GM12878 (cell line): ENCODE measurements at regions not wholly inside any gene's neighbourhood (a gene's known extent, or its start where the extent isn't known, plus 50 kb on each side); places are given as distances from the start of the nearest gene placed in this dataset.

Experiments used
- ATAC-seq: fragments of 200-7000 bp; cut with Tn5 transposase; 3 replicates; pipeline ENCODE4 v1.9.1; 2020; ENCODE audit warnings: mild to moderate bottlenecking, moderate library complexity
- BruUV-seq: library from RNA; stranded (reverse); fragments of 400-500 nt; replicated peaks from 2 replicates; lab custom pipeline; 2021; lab: Mats Ljungman, UMichigan
- CTCF ChIA-PET: fragments of 300-600 bp; sonication (Branson Sonifier 250); formaldehyde crosslinking; extraction: SDS; loops from one replicate; lab custom pipeline; 2021; ENCODE audit warnings: inconsistent platforms; lab: Yijun Ruan, JAX
- POLR2A ChIA-PET: fragments of 350-600 bp; formaldehyde crosslinking; extraction: SDS; loops from one replicate; lab custom pipeline; 2021; ENCODE audit warnings: inconsistent platforms; lab: Charles Lee
- RAD21 ChIA-PET: fragments of 300-600 bp; sonication (Branson Sonifier 250); formaldehyde crosslinking; loops from one replicate; lab custom pipeline; 2023; ENCODE audit warnings: antibody characterized with exemption; ENCODE audit not compliant: unreplicated experiment; lab: Charles Lee
- SMC1A ChIA-PET: fragments of 300-600 bp; sonication (Branson Sonifier 250); formaldehyde crosslinking; loops from one replicate; lab custom pipeline; 2023; ENCODE audit not compliant: unreplicated experiment, uncharacterized antibody; lab: Charles Lee
- DNase-seq: peaks from one replicate; pipeline ENCODE4 v3.0.0-alpha.2; 2011; ENCODE audit warnings: low read depth, low spot score
- FAIRE-seq: peaks from 3 replicates; lab custom pipeline; 2011; peaks lifted over from hg19 to GRCh38; lab: Jason Lieb, UNC
- H2AFZ ChIP-seq: 2 replicates; pipeline ENCODE4 v1.6.0; 2011; ENCODE audit warnings: low read depth, low read length, control low read depth; ENCODE audit not compliant: control insufficient read depth
- H3K27ac ChIP-seq: 2 replicates; pipeline ENCODE4 v1.5.1; 2011; ENCODE audit warnings: control low read depth; ENCODE audit not compliant: control insufficient read depth, insufficient read depth
- H3K27me3 ChIP-seq, 2 experiments: replicated peaks in 1 of 2; 2 replicates each; pipeline versions ENCODE4 v1.6.0 to v1.6.1; 2011; ENCODE audit warnings: low read length in 1 of 2; ENCODE audit not compliant: control insufficient read depth in 2 of 2, insufficient read depth in 2 of 2
- H3K36me3 ChIP-seq, 2 experiments: 2 replicates each; pipeline ENCODE4 v1.5.1; 2011; ENCODE audit warnings: low read length in 1 of 2; ENCODE audit not compliant: control insufficient read depth in 2 of 2, insufficient read depth in 2 of 2
- H3K4me1 ChIP-seq: 2 replicates; pipeline ENCODE4 v1.6.1; 2011; ENCODE audit warnings: mild to moderate bottlenecking, low read length, moderate library complexity, mixed read lengths; ENCODE audit not compliant: control insufficient read depth, insufficient read depth
- H3K4me2 ChIP-seq: 2 replicates; pipeline ENCODE4 v1.6.0; 2011; ENCODE audit warnings: control low read depth; ENCODE audit not compliant: control insufficient read depth, insufficient read depth
- H3K4me3 ChIP-seq: fragments of 200-600 bp; sonication (generic); 2 replicates; pipeline ENCODE4 v1.5.1; 2016
- H3K79me2 ChIP-seq: 2 replicates; pipeline ENCODE4 v1.6.0; 2011; ENCODE audit warnings: low read length; ENCODE audit not compliant: control insufficient read depth, insufficient read depth
- H3K9ac ChIP-seq: 2 replicates; pipeline ENCODE4 v1.8.0; 2011; ENCODE audit warnings: low read length, control low read depth, mixed read lengths; ENCODE audit not compliant: control insufficient read depth, insufficient read depth
- H3K9me3 ChIP-seq: replicated peaks from 3 replicates; pipeline ENCODE4 v1.5.1; 2011; ENCODE audit warnings: mild to moderate bottlenecking, low read length; ENCODE audit not compliant: control insufficient read depth, insufficient read depth
- H4K20me1 ChIP-seq: 2 replicates; pipeline ENCODE4 v1.6.0; 2011; ENCODE audit not compliant: control insufficient read depth, insufficient read depth
- BACH1 ChIP-seq: fragments of 450-650 bp; IDR thresholded peaks from 2 replicates; pipeline ENCODE4 v1.6.1; 2017; ENCODE audit warnings: mild to moderate bottlenecking, borderline replicate concordance
- FOS ChIP-seq: IDR thresholded peaks from 3 replicates; pipeline ENCODE4 v1.6.1; 2011; ENCODE audit warnings: borderline replicate concordance; ENCODE audit not compliant: insufficient read length; ENCODE audit errors: extremely low read depth
- MYC ChIP-seq: IDR thresholded peaks from 2 replicates; pipeline ENCODE4 v1.6.1; 2011; ENCODE audit warnings: mild to moderate bottlenecking, low read length, moderate library complexity, inconsistent platforms; ENCODE audit not compliant: insufficient read depth, insufficient replicate concordance, insufficient read length, severe bottlenecking
- NKRF ChIP-seq: fragments of 450-650 bp; conservative IDR thresholded peaks from 2 replicates; pipeline ENCODE4 v1.6.1; 2017; ENCODE audit warnings: mild to moderate bottlenecking, moderate library complexity
- NR2C2 ChIP-seq: IDR thresholded peaks from 2 replicates; pipeline ENCODE4 v1.6.1; 2011; ENCODE audit warnings: borderline replicate concordance, low read depth; ENCODE audit not compliant: control insufficient read depth, insufficient read length
- PAX5 ChIP-seq: IDR thresholded peaks from 2 replicates; pipeline ENCODE4 v1.6.1; 2011; ENCODE audit warnings: low read depth, low read length, borderline replicate concordance
- PML ChIP-seq: IDR thresholded peaks from 2 replicates; pipeline ENCODE4 v1.6.1; 2012; ENCODE audit warnings: low read length, inconsistent platforms
- POU2F2 ChIP-seq: IDR thresholded peaks from 3 replicates; pipeline ENCODE4 v1.6.1; 2011; ENCODE audit warnings: low read depth, mild to moderate bottlenecking, low read length, borderline replicate concordance
- RELB ChIP-seq: fragments of 450-650 bp; IDR thresholded peaks from 2 replicates; pipeline ENCODE4 v1.6.1; 2017; ENCODE audit warnings: low read depth, mild to moderate bottlenecking, moderate library complexity
- REST ChIP-seq: IDR thresholded peaks from 2 replicates; pipeline ENCODE4 v1.6.1; 2012; ENCODE audit warnings: mild to moderate bottlenecking, low read depth, low read length
- SIN3A ChIP-seq: IDR thresholded peaks from 2 replicates; pipeline ENCODE4 v1.6.1; 2012; ENCODE audit warnings: low read depth, low read length, improper control_type of control experiment
- SMAD1 ChIP-seq: fragments of 450-650 bp; IDR thresholded peaks from 2 replicates; pipeline ENCODE4 v1.6.1; 2018; ENCODE audit warnings: mild to moderate bottlenecking, low read depth; ENCODE audit not compliant: partially characterized antibody
- SMC3 ChIP-seq: IDR thresholded peaks from 2 replicates; pipeline ENCODE4 v1.6.1; 2011; ENCODE audit warnings: low read length, improper control_type of control experiment, borderline replicate concordance
- SPI1 ChIP-seq: IDR thresholded peaks from 2 replicates; pipeline ENCODE4 v1.6.1; 2011; ENCODE audit warnings: low read depth, mild to moderate bottlenecking, low read length, moderate library complexity, borderline replicate concordance; ENCODE audit not compliant: insufficient read depth
- TBL1XR1 ChIP-seq: IDR thresholded peaks from 2 replicates; pipeline ENCODE4 v1.6.1; 2012; ENCODE audit warnings: low read depth, low read length, improper control_type of control experiment
- TCF3 ChIP-seq: IDR thresholded peaks from 2 replicates; pipeline ENCODE4 v1.6.1; 2012; ENCODE audit warnings: low read depth, mild to moderate bottlenecking, low read length, borderline replicate concordance; ENCODE audit not compliant: insufficient read depth
- YBX1 ChIP-seq: fragments of 450-650 bp; IDR thresholded peaks from 2 replicates; pipeline ENCODE4 v1.6.1; 2016; ENCODE audit warnings: antibody characterized with exemption
- WGBS: methylation state at CpG from one replicate; pipeline ENCODE4 v1.1.6; 2016; ENCODE audit warnings: low lambda C conversion rate; ENCODE audit not compliant: insufficient replicate concordance, insufficient coverage; ENCODE audit errors: missing lambda C conversion rate; 5-methylcytosine and 5-hydroxymethylcytosine counted together
- in situ Hi-C: fragments of 300-500 bp; cut with MboI; formaldehyde crosslinking; loops from 9 replicates; pipeline ENCODE4 v1.14.3; 2018; ENCODE audit warnings: mixed read lengths
- intact Hi-C: fragments of 100-400 bp; cut with micrococcal nuclease; formaldehyde crosslinking; loops from one replicate; pipeline ENCODE4 v1.14.2; 2022; ENCODE audit not compliant: unreplicated experiment

- FAIRE-seq: no peak
- Histone ChIP-seq H3K4me3 (no peak overlapping the region), H3K36me3 (no peaks in the 10 kb centered on the region), H3K27me3 (no peaks in the 10 kb centered on the region), H3K9ac (no peak overlapping the region), H2AFZ (no peak overlapping the region), H3K79me2 (no peaks in the 10 kb centered on the region), H3K9me3 (no peaks in the 10 kb centered on the region), H3K4me2 (no peak overlapping the region), H3K4me1 (no peaks in the 10 kb centered on the region), H4K20me1 (no peaks in the 10 kb centered on the region), H3K27ac (no peak overlapping the region)
- ChIA-PET CTCF (interaction anchor here (1.4 kb wide), 1 partner anchor 9 kb away, joined by 4 read pairs; no protein-coding TSS in a partner anchor), POLR2A (no interaction called here), SMC1A (interaction anchor here (1.3 kb wide), 2 partner anchors 16 to 82 kb away, joined by 3 read pairs; no protein-coding TSS in a partner anchor), RAD21 (no interaction called here)
- no peak for ATAC-seq
- intact Hi-C loops (no loop called here), in situ Hi-C loops (no loop called here)
- no peak for DNase-seq
- no TSS peak for BruUV-seq
- 0% methylated on average over 1 of the region's 1 CpG for WGBS
- no peak for TF ChIP-seq TBL1XR1
- no peak for TF ChIP-seq NKRF
- TF ChIP-seq SMC3: no peak
- no peak for TF ChIP-seq FOS
- TF ChIP-seq REST: no peak
- TF ChIP-seq YBX1: no peak
- TF ChIP-seq MYC: no peak
- TF ChIP-seq NR2C2: no peak
- TF ChIP-seq SPI1: no peak
- TF ChIP-seq PML: no peak
- no peak for TF ChIP-seq POU2F2
- TF ChIP-seq SMAD1: no peak
- no peak for TF ChIP-seq SIN3A
- TF ChIP-seq BACH1: no peak
- no peak for TF ChIP-seq TCF3
- no peak for TF ChIP-seq PAX5
- TF ChIP-seq RELB: no peak
Observed at GRCh38 chr1:65512967-65513780, 92.7 kb downstream of the LEPR start.
